ENCODE measurements at regions not wholly inside any gene's neighbourhood (a gene's known extent, or its start where the extent isn't known, plus 50 kb on each side); places are given as distances from the start of the nearest gene placed in this dataset.

- no peak for DNase-seq
Measured at GRCh38 chr10:43864656-43865055, 216.0 kb upstream of the ZNF32 start.

DNA sequence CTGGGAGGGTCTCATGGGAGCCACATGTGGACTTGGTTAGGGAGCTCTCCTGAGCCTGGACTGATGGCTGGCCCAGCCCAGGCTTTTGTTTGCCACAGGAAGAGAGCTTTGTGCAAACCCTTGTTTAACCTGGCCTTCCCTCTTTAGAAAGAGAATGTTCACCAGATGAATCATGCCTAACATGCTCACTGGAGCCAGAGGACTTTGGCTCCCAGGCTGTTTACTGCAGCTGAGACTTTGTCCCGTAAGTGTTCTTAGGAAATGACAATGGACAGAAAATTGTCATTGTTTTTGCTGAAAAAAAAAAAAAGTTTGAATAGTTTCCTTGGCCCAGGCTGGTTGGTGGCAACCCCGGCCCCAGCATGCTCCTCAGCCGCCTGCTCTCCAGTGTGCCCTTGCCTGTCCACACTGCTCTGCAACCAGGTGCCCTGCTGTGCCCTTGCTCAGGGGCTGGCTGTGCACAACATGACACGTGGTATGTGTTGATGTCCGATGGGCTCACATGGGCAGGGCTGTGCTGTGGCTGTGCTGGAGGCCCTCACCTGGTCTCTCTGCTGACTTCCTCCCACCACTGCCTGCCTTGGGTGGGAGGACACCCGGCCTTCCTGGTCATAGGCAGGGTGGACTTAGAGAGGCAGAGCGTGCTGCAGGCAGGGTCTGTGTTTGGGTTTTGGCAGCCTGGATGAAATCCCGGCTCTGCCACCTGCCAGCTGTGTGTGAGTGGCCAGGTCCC lies 215.3 kb upstream of the ZNF32 start:
- DNase-seq: peak in 1 of 2 experiments; percentile 7

DNA sequence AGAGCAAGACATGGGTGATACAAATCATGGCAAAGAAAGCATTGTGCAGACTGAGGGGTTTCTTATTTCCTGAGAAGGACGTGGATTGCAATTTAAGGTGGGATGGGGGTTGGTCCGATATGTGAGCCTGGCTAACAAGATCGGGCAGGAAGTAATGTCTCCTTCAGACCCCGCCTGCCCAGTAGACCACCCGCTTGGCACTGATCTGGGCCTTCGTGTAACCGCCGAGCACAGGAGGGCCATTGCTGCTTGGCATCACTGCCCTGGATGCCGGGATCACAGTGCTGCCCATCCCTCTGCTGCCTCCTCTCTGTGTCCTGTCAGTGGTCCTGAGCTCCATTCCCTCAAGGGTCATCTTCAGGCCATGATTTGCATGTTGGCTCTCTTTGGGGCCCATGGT lies 214.6 kb upstream of the ZNF32 start:
- DNase-seq: no peak

DNA sequence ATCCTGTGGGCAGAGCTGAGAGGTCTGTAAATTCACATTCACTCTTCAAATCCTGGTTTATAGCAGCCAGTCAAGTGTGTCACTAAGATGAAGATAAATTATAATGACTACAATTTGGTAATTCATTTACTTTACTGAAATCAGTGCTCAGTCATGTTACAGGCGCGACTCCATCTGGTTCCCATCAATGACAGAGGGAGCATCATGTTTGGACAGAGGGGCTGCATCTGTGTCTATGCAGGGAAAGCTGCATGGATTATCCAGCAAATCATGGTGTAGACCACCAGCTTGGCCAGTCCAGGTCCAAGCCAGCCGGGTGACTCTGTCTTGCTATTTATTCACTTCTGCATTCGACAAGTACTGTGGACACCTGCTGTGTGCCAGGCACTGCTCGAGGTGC lies 214.1 kb upstream of the ZNF32 start:
- DNase-seq: no peak

GRCh38 chr10:43861966-43862751 lies 213.5 kb upstream of the ZNF32 start:
- peak in 1 of 2 experiments; percentile 11 for DNase-seq

DNA sequence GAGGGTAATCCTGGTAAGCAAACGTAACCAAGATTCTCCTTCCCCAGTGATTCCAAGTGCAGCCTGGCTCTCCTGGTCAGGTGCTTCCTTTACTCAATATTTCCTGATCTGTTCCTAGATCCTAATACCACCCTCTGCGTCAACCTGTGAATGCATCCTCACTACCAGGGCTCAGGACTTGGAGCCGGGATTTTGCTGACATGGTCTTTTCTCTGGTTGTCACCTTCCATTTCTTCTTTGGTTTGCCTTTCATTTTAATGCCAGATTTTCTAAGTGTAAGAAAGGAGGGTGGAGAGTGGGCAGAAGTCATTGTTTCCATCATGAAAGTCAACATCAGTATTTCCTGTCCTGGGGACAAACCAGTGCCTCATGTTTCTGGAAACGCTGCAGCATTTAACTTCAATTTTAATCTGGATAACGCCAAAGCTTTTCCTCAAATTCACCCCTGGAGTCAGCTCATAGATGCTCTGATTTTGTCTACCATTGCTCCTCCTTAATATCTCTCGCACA lies 210.4 kb upstream of the ZNF32 start:
- peak in 1 of 2 experiments; percentile 1 for DNase-seq

- DNase-seq: no peak
Measured at GRCh38 chr10:43857931-43858315, 209.2 kb upstream of the ZNF32 start.

GRCh38 chr10:43857206-43857930 lies 208.7 kb upstream of the ZNF32 start:
- DNase-seq: peak in 1 of 2 experiments; percentile 11

DNA sequence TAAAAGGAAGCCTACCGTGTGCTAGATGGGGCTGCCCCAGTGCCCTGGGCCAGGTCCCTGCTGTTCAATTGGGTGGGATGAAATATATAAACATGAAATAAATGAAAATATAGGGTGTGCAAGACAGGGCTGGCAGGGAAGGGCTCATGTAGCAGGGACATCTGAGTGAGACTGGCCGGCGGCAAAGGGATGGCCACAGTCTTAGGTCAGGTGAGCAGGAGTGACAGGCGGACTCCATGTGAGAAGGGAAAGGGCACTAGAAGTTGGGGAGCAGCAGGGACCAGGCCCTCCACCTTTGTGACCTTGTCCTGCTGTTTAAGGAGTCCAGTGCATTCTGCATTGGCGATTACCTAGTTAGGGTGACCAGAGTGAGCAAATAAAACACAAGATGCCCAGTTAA lies 207.6 kb upstream of the ZNF32 start:
- DNase-seq: no peak

DNA sequence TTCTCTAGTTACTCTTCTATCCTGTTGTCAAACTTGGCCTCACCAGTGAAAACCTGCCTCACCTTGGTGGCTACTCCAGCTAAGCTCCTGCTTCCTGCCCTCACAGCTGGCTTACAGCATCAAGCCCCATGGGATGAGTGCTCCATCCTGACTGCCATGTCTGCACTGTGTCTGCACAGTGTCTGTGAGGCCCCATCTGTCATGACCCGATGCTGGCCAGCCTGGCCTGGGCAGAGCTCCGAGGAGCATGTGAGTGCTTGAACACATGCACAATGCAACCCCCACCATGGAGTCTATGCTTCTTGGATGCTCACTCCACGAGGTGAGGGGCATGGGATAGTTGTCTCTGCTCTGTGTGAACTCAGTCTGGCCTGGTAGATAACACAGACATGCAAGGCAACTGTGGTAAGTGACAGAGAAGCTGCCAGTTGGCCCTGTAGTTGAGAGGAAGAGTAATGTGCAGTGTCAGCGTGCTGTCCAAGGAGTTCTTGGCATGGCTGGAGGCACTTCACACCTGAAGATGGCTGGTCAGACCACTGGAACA lies 207.1 kb upstream of the ZNF32 start:
- DNase-seq: no peak

GRCh38 chr10:43854007-43854406 lies 205.3 kb upstream of the ZNF32 start:
- DNase-seq: no peak

GRCh38 chr10:43853369-43853768 lies 204.7 kb upstream of the ZNF32 start:
- DNase-seq: no peak

GRCh38 chr10:43852644-43853214 lies 204.0 kb upstream of the ZNF32 start:
- peak in 1 of 2 experiments; percentile 8 for DNase-seq

- no peak for DNase-seq
Measured at GRCh38 chr10:43852149-43852548, 203.5 kb upstream of the ZNF32 start.

DNA sequence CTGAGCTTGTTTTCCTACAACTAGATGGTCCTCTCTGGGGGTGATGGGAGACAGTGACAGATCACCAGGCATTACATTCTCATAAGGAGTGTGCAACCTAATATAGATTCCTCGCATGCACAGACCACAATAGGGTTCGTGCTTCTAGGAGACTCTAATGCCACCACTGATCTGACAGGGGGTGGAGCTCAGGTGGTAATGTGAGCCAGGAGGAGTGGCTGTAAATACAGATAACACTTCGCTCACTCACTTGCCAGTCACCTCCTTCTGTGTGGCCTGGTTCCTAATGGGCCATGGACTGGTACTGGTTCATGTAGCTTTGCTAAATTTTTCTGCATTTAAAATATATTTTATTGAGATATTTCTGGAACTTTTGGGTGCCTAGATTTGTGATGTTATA lies 202.3 kb upstream of the ZNF32 start:
- DNase-seq: no peak

GRCh38 chr10:43849551-43849950 lies 200.9 kb upstream of the ZNF32 start:
- no peak for DNase-seq

- DNase-seq: no peak
Measured at GRCh38 chr10:43846968-43847367, 198.3 kb upstream of the ZNF32 start.

DNA sequence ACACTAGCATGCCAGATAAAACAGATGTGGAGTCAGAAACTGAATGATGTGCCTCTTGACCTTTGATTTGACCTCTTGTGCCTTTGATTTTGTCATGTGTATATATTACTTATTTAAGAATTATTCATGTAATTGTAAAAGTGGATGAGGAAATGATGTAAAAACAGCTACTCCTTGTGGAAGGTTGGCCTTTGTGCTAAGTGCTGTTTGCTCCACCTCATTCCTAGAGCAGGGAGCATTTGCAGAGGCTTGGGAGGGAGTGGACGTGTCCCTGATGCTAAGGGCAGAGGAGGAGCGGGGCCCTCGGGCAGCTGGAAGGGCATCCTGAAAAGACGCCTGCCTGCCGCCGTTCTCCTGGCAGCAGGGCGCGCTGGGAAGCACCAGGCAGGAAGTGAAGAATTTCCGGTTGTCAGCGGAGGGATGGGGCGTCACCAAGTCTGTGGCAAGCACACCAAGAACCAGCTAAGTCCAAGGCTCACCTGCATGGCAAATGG lies 197.6 kb upstream of the ZNF32 start:
- DNase-seq: peak; percentile 52 to 59

DNA sequence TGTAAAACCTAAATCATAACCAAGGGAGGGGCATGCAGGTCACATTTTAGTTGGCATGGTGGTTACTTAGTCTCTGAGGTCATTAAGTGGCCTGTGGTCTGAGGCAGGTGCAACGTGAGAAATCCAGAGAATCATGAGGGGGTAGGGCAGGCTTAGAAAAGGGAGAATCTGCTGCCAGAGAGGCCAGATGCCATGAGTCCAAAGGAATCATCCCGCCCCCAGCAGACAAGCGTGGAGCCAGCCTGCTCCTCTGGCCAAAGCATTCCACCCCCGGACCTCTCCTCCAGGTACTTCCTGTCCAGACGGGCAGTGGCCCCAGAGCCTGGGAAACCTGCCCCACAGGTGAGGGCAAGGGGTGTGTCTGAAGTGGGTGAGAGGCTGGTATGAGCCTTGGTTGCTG lies 196.4 kb upstream of the ZNF32 start:
- no peak for DNase-seq

DNA sequence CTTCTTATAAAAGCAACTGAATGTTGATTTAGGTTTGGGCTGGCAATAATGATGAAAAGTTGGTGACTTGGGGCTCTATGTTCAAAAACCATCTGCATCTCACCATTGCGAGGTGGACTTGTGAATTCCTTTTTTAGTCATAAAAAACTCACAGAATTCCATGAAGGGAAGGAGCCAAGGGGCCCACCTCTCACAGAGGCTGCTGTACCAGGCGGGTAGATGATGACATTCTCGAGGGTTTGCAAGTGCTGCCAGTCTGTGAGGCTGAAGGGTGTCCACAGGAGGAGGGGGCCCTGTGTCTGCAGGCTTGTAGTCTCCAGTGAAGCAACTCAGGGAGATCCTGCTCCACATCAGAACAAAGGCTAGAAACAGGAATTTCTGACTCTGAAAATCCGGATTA lies 195.5 kb upstream of the ZNF32 start:
- no peak for DNase-seq

GRCh38 chr10:43843321-43844101 lies 194.8 kb upstream of the ZNF32 start:
- no peak for DNase-seq

GRCh38 chr10:43842496-43842895 lies 193.8 kb upstream of the ZNF32 start:
- no peak for DNase-seq

Measured in activated T-cell treated with anti-CD3 and anti-CD28 coated beads, Interleukin-2, amount 50 U/mL, for 48 hours (primary cell).